ENCODE measurements at regions not wholly inside any gene's neighbourhood (a gene's known extent, or its start where the extent isn't known, plus 50 kb on each side); places are given as distances from the start of the nearest gene placed in this dataset.
"Not testable (repeated sequence)": the region's sequence is repeated elsewhere in the genome, so short reads cannot be mapped to it uniquely, and the experiment has no call there.

DNA sequence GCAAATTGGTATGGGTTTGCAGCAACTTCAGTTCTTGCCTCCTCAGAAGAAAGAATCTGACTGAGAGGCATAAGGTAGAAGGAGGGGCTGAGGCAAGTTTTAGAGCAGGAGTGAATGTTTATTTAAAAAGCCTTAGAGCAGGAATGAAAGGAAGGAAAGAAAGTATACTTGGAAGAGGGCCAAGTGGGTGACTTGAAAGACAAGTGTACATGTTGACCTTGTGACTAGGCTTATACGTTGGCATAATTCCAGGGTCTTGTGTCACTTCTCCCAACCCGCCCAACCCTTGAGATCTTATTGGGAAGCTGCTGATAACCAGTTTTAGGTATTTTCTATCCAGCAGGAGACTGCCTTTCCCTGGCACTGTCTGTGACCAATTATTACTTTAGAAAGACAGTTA lies 436.9 kb upstream of the ZNF717 start:
- DNase-seq, result no peak

DNA sequence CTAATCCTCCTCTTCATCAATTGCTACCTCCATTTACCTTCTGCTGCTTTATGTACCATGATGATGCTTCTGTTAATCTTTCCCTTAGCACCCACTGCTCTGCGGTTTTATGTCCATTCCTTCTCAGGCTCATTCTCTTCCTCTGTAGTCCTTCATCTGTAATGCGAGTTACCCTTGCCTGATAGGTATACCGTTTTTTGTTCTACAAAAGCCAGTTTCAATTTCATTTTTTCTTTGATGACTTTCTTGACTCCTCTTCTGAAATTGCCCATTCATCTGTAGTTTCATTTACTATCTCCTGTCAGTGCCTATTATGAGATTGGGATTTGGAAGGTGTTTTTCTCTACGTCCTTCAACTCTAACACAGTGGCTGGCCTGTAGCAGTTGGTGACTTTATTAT lies 445.9 kb upstream of the ZNF717 start:
- no peak for DNase-seq

DNA sequence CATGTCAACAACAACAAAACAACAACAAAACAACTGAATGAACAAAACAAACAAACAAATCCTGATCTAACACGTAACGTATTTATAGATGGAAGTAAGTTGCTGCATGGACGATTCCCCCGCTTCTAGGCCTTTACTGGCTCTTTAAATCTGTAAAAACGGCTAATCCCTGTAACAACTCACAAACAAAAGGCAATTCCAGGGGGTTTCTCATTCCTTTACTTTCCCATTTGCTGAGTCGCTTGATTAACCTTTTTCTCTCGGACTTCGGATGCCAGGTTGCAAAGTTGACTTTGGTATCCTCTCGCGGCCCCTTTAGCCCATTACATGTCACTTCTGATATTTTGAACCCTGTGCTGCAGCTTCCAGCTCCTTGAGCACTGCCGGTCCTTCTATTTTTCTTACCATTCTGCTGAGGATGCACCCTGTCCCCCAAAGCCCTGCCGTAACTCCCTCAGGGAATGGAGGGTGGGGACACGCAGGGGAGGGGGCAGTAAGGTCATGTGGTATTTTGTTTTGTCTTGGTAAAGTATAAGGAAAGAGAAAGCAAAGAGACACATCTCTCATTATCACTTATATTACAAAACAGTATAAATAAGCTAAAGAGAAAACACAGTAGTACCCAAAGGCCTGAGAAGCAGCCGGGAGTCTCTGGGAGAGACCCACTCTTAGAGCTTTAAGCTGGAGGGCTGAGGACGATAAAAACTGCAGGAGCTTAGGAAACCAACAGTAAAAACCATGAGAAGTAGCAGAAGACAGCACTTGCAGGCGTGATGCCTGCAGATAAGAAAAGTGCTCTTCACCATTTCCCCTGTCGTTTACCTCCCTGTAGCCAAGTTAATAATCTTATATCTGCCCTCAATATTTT lies 457.8 kb upstream of the ZNF717 start:
- DNase-seq, result no peak

DNA sequence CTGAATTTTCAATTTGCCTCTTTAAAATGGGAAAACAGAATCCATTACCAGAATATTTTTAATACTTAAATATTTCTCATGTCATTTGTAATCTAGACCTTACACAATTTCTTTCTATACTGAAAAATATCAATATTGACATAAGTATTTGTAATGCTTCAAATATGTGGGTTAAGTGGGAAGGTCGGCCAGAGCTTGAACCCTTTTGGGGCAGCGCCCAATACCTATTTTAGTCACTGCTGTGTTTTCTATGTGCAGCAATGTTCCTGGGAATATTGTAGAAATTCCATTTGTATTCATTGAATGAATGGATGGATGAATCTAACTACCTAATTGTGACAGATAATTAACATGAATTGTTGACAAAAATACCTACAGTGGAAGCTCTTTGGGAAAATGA lies 459.7 kb upstream of the ZNF717 start:
- DNase-seq, result no peak

DNA sequence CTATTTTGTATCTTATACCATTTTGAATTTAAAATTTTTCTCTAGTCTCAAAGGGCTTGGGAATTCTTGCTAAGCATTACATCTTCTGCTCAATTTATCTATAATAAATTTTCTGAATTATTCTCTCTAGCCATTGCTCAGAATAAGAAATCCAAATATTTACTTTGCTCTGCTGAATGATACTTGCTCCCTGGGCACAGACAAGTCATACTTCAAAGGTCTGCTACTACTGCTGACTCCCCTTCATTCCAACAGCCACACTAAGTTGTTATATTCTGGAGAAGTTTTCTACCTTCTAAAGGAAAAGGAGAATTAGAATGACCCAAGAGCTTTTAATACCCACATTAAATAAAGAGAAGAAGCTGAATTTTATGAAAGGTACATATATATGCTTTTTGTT lies 460.3 kb upstream of the ZNF717 start:
- DNase-seq, result no peak

DNA sequence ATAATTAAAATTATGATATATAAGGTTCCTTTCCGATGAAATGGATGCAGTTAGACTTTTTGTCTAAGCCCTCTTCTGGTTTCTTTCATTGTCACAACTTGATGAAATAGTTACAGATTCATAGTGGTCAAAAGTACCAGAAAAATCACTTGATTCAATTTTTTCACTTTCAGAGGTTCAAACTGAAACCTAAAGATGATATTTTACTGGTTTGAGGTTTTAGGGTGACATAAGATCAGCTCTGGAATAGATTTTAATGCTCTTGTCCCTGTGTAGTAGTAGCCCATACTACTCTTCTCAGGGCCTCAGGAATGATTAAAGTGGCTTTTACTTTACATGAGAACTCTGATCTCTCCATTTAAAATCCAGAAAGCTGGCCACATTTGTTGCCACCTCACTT lies 479.1 kb upstream of the ZNF717 start:
- DNase-seq, result no peak

DNA sequence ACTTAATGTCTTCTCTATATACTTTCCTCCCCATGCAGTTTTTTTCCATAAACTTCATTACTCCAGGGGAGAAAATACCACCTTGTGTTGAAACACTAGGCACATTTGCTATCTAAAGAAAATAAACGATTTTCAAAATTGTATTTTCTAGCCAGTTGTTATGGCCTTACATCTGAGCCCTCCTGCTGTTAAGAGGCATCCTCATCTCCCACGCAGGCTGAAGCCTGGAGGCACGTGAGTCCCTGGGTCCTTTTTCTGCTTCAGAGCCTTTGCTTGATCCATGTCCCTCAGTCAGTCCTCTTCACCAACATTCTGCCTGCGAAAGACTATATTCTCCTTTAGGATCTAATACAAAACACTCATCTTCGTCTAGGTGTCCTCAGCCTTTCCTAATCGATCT lies 479.6 kb upstream of the ZNF717 start:
- DNase-seq, result no peak

DNA sequence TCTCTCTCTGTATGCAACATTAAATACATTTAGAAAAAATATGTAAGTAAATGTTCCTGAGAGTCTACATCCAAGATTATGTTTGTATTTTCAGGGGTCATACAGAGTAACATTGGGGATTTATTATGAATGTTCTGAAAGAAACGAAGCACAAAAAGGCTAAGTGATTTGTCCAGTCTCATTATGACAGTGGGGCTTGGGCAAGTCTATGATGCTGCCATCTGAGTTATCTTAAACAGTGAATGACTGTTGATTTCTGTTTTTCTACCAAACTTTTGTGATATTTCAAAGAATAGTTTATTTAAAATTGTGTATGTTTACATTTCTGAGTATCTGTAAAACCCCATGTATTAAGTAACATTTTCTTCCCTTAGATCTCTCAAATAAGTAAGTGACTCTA lies 481.2 kb upstream of the ZNF717 start:
- DNase-seq, result no peak

DNA sequence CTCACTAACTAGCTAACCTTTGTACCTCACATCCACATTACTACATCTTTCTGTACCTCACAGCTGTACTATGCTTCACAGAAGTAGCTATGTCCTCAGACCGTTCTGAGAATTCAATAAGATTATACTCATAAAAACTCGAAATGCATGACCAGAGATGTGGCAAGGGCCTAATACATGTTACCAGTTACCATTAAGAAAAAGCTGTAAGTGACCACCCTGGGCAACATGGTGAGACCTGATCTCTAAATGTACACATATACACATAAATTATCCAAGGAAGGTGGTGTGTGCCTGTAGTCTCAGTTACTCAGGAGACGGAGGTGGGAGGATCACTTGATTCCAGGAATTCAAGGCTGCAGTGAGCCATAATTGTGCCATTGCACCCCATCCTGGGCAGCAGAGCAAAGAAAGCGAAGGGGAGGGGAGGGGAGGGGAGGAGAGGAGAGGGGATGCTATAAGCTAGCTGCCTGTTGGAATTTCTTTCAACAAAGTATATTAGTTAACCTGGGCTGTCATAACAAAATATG lies 482.6 kb upstream of the ZNF717 start:
- no peak for DNase-seq

DNA sequence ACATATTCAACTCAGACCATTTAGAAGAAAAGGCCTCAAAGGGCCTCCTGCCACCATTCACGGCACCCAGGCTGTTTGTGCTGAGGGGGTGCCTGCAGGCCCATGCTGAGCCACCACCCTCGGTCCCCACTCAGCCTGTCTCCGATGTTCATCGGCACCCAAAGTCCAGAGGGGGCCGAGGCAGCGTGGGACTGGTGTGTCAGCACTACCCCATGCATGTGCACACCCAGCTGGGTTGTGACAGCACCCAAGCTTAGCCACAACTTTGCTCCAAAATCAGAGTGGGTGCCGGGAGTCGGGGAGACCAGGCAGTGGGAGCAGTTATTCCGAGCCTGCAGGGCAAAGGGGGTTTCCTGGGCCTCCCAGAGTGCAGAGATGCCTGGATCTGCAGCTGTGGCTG lies 508.5 kb upstream of the ZNF717 start:
- DNase-seq, result no peak

DNA sequence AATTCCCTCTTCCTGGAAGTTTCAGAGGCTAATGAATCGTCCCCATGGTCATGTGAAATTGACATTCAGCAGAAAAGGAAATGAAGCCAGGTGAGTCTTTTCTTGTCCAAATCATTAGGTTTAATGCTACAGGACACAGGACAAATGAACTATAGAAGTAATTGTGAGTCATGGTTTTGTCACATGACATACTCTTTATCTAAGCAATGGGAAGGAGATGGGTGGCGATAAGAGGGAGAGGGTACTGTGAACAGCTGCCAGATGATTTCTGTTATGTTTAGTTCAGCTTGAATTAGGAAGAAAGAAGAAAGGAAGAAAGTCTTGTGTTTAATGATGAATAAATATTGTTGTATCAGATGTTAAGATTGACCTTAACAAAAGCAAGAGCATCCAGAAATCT lies 515.4 kb upstream of the ZNF717 start:
- no peak for DNase-seq

DNA sequence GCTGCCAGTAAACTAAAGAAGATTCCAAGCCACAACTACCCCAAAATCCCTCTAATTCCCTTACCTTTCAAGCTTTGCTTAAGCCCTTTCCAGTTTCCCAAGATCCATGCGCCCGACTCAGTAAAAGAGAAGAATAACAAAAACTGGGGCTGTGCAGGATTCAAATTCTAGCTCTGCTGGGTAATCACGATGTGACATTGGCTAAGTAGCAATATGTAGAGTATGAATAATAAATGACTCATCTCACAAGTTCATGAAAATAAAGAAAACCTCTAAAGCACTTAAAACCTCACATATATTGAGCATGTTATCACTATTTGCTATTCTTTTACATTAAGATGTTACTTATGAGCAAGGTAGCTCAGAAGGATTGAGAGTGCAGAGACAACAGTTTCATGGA lies 522.2 kb upstream of the ZNF717 start:
- DNase-seq, result no peak

DNA sequence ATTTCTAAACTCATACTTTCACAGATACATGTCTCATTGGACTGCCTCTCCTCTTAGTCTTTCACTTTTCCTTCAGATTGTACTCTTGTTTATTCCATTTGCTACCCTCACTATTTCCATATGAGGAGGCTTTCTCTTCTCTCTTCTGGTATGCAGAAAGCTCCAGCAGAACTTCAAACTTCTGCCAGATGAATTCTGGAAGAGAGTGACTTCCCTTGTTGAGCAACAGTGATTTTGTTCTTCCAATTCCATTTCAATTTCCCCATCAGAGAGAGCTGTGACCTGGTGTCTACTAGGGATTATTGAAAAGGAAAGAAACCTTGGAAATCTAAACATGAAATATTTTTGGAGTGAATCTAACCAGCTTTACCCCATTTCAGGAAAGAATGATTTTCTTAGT lies 523.2 kb upstream of the ZNF717 start:
- no peak for DNase-seq

DNA sequence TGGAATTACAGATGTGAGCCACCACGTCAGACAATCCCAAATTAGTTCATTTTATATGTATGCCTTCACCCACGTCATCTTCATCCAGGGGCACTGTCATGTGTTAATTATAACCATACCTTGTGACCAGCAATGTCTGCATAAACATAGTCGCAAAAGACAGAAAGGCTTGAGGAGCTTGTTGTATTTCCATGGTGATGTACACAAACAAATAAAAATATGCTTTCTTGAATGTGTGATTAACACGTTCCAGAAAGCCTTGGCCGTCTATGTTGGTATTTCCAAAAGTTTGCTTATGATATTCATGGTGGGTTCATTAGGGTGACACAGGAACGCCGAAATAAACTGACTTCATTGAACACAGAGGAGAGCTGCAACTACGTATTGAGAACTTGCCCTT lies 524.7 kb upstream of the ZNF717 start:
- DNase-seq, result no peak

DNA sequence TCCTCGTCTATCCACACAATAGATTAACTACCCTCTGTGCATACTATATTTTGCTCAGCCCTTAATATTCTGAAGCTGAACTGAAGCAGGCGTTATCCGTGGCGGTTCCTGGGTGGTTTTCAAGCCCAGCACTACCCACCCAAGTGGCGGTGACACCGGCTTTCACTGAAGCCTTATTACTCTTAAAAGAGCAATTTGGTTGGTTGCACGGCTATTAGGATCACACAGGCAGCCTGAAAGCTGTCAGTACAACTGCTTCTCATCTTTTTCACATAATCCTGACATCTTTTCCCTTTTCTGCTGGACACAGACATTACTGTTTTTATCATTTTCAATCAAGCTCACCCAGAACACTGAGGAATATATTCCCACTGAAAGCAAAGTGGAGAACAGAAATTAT lies 525.3 kb upstream of the ZNF717 start:
- no peak for DNase-seq

DNA sequence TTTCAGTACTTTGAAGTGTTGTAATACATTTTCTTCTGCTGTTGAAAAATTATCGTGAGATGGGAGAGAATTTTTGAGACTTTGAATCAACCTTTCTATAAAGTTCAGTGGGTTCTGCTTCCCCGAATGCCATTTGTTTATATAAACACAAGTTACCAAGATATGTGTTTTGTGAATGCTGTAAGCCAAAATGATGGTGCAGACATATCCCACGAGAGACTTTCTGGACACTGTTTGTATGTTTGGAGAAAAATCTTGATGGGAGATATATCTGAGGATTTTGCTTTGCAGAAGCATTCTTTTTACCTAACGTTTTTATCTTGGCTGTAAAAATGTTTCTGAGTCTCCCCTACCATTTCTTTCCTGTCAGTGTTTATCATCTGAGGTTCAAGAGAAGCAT lies 526.6 kb upstream of the ZNF717 start:
- DNase-seq, result no peak

DNA sequence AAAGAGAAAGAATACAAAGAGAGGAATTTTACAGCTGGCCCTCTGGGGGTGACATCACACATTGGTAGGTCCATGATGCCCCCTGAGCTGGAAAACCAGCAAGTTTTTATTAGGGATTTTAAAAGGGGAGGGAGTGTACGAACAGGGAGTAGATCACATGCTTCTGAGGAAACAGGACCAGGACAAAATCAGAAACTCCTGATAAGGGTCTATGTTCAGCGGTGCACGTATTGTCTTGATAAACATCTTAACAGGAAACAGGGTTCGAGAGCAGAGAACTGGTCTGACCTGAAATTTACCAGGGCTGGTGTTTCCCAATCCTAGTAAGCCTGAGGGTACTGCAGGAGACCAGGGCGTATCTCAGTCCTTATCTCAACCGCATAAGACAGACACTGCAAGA lies 530.6 kb upstream of the ZNF717 start:
- not testable (repeated sequence) for DNase-seq

DNA sequence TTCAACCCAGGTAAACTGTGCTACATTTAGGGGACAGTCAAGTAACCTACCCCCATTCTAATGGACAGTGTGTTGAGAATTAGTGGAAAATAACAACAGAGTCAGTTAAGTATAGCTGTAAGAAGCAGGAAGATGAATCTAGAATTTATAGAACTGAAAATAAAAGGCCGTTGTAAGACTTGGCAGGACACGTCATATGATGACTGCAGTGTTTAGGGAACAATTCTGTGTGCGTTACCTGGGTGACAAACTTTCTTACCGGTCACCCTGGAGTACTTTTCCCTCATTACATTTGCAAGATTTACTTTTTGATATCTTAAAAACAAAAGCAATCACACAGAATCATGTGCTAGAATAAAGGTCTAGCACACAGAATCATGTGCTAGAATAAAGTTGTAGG lies 536.3 kb upstream of the ZNF717 start:
- DNase-seq, result no peak

DNA sequence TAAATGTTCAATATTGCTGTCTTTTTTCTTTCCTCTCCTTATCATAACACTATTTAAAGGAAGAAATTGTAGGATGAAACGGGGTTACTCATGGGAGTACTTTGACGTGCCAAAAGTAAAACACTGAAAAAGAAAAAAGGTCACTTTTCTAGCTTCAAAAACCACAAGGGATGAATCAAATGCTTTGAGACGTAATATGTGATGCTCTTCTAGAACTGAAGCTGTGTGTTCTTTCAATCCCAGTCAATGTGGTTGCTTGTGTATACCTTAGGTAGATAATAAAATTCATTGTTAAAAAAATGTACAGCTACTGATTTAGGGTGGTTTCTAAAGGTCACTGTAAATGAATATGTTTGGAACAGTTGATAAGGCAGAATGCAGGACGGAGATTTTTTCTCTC lies 538.8 kb upstream of the ZNF717 start:
- no peak for DNase-seq

DNA sequence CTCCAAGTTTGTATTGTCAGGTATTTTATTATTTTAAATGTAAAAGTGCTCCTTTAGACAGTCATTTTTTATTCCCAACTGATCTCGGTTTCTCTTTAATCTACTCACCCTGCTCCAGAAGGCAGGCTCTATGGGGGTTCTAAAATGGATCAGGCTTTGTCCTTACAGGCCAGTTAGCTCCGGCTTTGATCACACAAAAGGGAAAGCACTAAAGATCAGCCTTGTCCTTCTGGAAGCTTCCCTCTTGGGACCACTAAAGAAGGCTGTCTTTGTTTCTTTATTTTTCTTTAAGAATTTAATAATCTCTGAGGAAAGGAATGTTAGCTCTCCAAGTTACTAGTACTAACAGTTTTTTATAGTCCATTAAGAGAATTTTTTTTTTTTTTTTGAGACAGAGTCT lies 560.5 kb upstream of the ZNF717 start:
- no peak for DNase-seq

DNA sequence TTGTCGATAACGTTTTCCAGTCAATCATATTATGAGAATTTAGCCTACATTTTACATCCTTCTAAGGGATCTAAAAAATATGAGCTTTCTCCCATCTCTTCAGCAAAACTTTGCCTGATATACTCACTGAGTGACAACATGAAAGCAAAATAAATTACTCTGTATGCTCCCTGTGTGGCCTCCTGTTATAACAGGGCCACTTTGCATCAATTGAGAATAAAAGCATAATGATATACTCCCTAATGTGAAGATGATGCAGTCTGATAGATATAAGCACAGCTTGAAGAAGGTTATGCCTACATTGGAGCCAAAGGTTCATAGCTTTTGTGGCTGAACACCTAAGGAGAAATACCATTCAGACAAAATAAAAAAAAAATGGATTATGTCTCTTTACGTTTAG lies 561.3 kb upstream of the ZNF717 start:
- no peak for DNase-seq

DNA sequence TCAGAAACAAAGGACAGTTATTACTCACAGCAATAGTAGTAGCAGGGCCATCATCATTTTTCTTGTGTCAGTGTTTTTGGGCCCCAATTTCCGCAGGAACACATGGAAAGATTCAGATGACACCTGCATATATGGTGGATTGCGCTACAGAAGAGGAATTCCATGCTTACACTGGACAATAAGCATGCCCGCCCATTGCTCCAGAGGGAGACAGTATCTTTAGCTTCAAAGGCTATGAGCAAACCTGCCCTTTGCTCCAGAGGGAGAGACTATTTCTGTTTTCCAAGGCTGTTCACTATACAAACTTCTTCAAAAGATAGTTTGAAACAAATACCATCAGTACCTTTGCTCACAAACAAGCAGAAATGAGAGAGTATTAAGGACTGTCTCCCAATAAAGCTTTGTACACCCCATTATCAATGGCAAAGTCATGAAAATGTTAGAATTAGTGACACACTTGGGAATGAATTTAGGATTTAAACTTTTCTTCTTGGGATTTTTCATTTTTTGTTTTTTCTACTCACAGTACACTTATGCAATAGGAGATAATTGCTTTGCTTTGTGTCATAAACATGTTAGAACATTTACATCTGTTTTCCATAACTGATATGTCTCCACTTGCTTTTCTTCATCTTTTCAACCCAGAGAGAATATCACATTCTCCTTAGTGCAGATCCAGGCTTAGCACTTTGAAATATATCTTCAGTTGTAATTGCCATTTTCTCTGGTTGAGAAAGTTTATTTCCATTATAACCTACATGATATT lies 564.5 kb upstream of the ZNF717 start:
- no peak for DNase-seq

DNA sequence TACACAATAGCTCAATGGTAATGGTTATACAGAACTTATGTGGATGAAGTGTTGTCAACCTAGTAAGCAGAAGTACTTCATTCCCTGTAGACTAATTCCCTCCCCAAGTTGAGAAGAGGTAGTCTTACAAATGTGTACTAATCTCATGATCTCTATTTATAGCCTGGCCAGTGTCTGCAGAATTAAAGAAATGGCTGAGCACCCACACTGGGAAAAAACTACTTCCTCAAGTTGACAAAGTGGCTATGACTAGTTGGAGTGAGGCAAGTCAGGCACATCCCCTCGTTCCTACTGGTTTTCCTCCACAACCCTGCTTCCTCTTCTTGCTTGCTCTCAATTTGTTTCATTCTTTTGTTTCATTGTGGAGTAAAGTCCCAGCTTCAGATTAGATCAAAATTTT lies 566.7 kb upstream of the ZNF717 start:
- peak; percentile 29 to 37 for DNase-seq

Measured in inflammatory macrophage treated with lipopolysaccharide for 1 hour (primary cell).